ENCODE measurements at regions not wholly inside any gene's neighbourhood (a gene's known extent, or its start where the extent isn't known, plus 50 kb on each side); places are given as distances from the start of the nearest gene placed in this dataset.

DNA sequence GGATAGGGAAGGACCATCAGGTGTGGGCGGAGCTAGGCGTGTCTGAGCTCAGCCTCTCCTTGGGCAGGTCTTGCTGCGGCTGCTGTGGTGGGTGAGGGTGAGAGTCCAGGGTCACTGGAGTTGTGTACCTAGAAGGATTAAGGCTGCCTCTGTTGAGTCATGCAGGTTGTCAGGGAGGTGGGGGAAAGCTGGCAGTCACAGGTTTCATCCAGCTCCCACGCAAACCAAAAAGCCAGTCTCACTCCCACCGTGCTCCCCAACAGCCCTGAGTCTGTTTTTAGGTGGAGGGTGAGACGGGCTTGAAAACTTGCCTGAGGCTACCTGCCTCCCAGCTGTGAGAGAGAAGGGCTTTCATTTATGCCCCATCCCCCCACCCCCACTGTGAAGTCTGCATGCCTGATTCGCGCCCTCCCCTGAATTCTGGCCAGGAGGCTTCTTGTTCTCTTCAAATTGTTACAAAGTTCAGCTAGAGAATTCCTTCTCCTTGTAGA, 161.5 kb downstream of the MYLK4 start:
- no peak overlapping the region for H3K27ac ChIP-seq
- DNase-seq: no peak
- 88 to 90% (median 90%) methylated on average over 8 of the region's 8 CpGs for WGBS, 3 donors
- intact Hi-C loops (cut with DNase I): no loop called here
- H3K36me3 ChIP-seq: no peaks in the 10 kb centered on the region
- no peaks in the 10 kb centered on the region for H3K4me1 ChIP-seq (ENCODE audit: insufficient read depth)
- H3K4me3 ChIP-seq: no peak overlapping the region
- no peak for TF ChIP-seq POLR2A (IDR thresholded peaks at IDR 0.05)
- no peaks in the 10 kb centered on the region for H3K27me3 ChIP-seq
- H3K9me3 ChIP-seq: no peaks in the 10 kb centered on the region

DNA sequence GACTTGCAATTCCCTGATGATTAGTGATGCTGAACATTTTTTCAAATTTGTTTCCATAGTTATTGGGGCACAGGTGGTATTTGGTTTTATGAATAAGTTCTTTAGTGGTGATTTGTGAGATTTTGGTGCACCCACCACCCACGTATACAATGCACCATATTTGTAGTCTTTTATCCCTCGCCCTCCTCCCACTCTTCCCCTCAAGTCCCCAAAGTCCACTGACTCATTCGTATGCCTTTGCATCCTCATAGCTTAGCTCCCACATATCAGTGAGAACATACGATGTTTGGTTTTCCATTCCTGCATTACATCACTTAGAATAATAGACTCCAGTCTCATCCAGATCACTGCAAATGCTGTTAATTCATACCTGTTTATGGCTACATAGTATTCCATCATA, 167.3 kb downstream of the MYLK4 start:
- no peaks in the 10 kb centered on the region for H3K27me3 ChIP-seq
- intact Hi-C loops (cut with DNase I): no loop called here
- H3K4me3 ChIP-seq: no peak overlapping the region
- H3K27ac ChIP-seq: no peak overlapping the region
- H3K9me3 ChIP-seq: peaks cover 0 to 7% of the 10 kb centered on the region in 2 donors
- TF ChIP-seq, protein P1, sequence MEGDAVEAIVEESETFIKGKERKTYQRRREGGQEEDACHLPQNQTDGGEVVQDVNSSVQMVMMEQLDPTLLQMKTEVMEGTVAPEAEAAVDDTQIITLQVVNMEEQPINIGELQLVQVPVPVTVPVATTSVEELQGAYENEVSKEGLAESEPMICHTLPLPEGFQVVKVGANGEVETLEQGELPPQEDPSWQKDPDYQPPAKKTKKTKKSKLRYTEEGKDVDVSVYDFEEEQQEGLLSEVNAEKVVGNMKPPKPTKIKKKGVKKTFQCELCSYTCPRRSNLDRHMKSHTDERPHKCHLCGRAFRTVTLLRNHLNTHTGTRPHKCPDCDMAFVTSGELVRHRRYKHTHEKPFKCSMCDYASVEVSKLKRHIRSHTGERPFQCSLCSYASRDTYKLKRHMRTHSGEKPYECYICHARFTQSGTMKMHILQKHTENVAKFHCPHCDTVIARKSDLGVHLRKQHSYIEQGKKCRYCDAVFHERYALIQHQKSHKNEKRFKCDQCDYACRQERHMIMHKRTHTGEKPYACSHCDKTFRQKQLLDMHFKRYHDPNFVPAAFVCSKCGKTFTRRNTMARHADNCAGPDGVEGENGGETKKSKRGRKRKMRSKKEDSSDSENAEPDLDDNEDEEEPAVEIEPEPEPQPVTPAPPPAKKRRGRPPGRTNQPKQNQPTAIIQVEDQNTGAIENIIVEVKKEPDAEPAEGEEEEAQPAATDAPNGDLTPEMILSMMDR (IDR thresholded peaks at IDR 0.05): no peak
- TF ChIP-seq POLR2A (IDR thresholded peaks at IDR 0.05) (no peak), EP300 (IDR thresholded peaks at IDR 0.05) (no peak)
- no peak for DNase-seq
- H3K4me1 ChIP-seq (ENCODE audit: insufficient read depth): no peaks in the 10 kb centered on the region
- no peaks in the 10 kb centered on the region for H3K36me3 ChIP-seq
- 63 to 73% (median 69%) methylated on average over 4 of the region's 4 CpGs for WGBS, 3 donors

DNA sequence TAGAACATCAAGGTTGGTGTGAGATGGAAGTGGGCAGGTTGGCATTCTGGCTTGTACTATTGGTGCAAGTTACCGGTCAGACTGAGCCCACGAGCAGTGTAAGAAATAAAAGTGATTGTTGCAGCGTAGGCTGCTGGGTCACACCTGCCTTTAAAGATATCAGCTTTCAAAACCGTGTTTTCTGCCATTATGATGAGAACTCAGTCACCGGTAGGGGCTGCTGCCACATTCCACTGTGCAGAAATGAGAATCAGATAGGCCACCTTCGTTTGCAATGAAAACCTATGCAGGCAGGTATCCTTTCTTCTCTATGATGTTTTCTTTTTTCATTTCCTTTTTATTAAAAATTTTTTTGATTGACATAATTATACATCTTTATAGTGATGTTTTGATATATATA, 168.5 kb downstream of the MYLK4 start:
- TF ChIP-seq, protein P1 (IDR thresholded peaks at IDR 0.05): no peak
- Histone ChIP-seq H3K4me1 (ENCODE audit: insufficient read depth) (no peaks in the 10 kb centered on the region), H3K27me3 (no peaks in the 10 kb centered on the region), H3K27ac (no peak overlapping the region), H3K36me3 (no peaks in the 10 kb centered on the region), H3K9me3 (peaks cover 0 to 7% of the 10 kb centered on the region in 2 donors), H3K4me3 (no peak overlapping the region)
- DNase-seq: no peak
- WGBS, 3 donors: 77 to 89% (median 80%) methylated on average over 6 of the region's 6 CpGs
- intact Hi-C loops (cut with DNase I): no loop called here

DNA sequence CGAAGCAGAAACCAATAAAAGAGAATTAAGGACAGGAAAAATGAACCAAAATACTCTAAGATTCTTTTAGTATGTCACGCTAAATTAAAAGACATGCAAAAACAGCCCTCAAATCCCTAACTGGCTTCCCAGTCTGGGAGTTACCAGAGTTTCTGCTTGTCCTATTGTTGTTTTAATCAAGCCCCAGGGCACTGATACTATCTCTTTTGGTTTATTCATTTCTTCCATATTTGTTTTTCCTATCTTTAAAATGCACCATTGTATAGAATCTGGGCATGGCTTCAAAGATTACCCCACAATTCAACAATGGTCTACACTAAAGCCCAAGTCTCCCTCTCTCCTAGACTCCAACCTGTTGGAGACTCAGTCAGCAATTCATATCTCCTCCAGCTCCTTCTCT, 169.1 kb downstream of the MYLK4 start:
- Histone ChIP-seq H3K27ac (no peak overlapping the region), H3K36me3 (no peaks in the 10 kb centered on the region), H3K4me3 (no peak overlapping the region), H3K9me3 (peaks cover 0 to 7% of the 10 kb centered on the region in 2 donors), H3K27me3 (no peaks in the 10 kb centered on the region), H3K4me1 (ENCODE audit: insufficient read depth) (no peaks in the 10 kb centered on the region)
- TF ChIP-seq, protein P1 (IDR thresholded peaks at IDR 0.05): no peak
- TF ChIP-seq POLR2A (IDR thresholded peaks at IDR 0.05): no peak
- DNase-seq: no peak
- intact Hi-C loops (cut with DNase I): no loop called here
- WGBS, 3 donors: 81 to 99% (median 94%) methylated on average over 2 of the region's 2 CpGs

DNA sequence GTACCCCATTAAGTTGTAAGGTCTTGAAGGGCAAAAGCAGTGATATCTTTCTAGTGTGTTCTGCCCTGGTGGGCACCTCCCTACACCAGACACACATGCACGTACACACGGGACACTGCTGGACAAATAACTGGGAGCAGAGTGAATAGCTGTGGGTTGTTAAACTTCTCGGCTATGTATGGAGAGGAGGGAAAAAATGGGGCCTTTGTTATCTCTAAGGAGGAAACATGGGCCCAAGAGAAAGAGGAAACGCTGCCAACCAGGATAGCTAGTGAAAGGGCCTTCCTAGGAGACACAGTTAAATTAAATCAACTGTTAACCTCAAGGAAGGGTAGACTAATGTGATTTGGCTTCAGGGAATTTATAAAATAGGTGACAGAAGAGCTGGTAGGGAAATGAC, 169.7 kb downstream of the MYLK4 start:
- Histone ChIP-seq H3K27ac (no peak overlapping the region), H3K9me3 (peaks cover 0 to 7% of the 10 kb centered on the region in 2 donors), H3K36me3 (no peaks in the 10 kb centered on the region), H3K27me3 (no peaks in the 10 kb centered on the region), H3K4me1 (ENCODE audit: insufficient read depth) (no peaks in the 10 kb centered on the region), H3K4me3 (no peak overlapping the region)
- DNase-seq: no peak
- TF ChIP-seq EP300 (IDR thresholded peaks at IDR 0.05) (no peak), POLR2A (IDR thresholded peaks at IDR 0.05) (no peak)
- TF ChIP-seq, protein P1 (IDR thresholded peaks at IDR 0.05): no peak
- WGBS, 3 donors: 80 to 84% (median 81%) methylated on average over 4 of the region's 4 CpGs
- intact Hi-C loops (cut with DNase I): no loop called here
